NCI-H1105 treated with DMSO at 0.1 percent for 48 hours (cell line): ENCODE measurements at regions not wholly inside any gene's neighbourhood (a gene's known extent, or its start where the extent isn't known, plus 50 kb on each side); places are given as distances from the start of the nearest gene placed in this dataset.
"Not testable (repeated sequence)": the region's sequence is repeated elsewhere in the genome, so short reads cannot be mapped to it uniquely, and the experiment has no call there.

Experiments
- DNase-seq: peaks from one replicate; lab custom pipeline; 2025; lab: John Stamatoyannopoulos, UW

- DNase-seq: no peak
Measured at GRCh38 chr4:44563496-44563895, 87.9 kb downstream of the YIPF7 start.

GRCh38 chr4:44558031-44558605 lies 93.3 kb downstream of the YIPF7 start:
- DNase-seq: peak; percentile 77

- DNase-seq: no peak
Measured at GRCh38 chr4:44554768-44555167, 96.7 kb downstream of the YIPF7 start.

- DNase-seq: no peak
Measured at GRCh38 chr4:44553180-44553579, 98.2 kb downstream of the YIPF7 start.

GRCh38 chr4:44545781-44546180 lies 97.2 kb upstream of the KCTD8 start:
- DNase-seq: no peak

GRCh38 chr4:44544158-44544557 lies 95.5 kb upstream of the KCTD8 start:
- DNase-seq: no peak

GRCh38 chr4:44538534-44538933 lies 89.9 kb upstream of the KCTD8 start:
- DNase-seq: no peak

- DNase-seq: no peak
Measured at GRCh38 chr4:44535981-44536380, 87.4 kb upstream of the KCTD8 start.

GRCh38 chr4:44532851-44533250 lies 84.2 kb upstream of the KCTD8 start:
- no peak for DNase-seq

- DNase-seq: no peak
Measured at GRCh38 chr4:44522761-44523445, 74.3 kb upstream of the KCTD8 start.

- not testable (repeated sequence) for DNase-seq
Measured at GRCh38 chr4:44502216-44502615, 53.6 kb upstream of the KCTD8 start.
